ENCODE measurements at regions not wholly inside any gene's neighbourhood (a gene's known extent, or its start where the extent isn't known, plus 50 kb on each side); places are given as distances from the start of the nearest gene placed in this dataset.

- no peaks in the 10 kb centered on the region for H3K36me3 Mint-ChIP-seq (ENCODE audit: insufficient read depth, unreplicated experiment)
- peaks cover 25% of the 10 kb centered on the region for H3K4me1 Mint-ChIP-seq (ENCODE audit: low read depth, unreplicated experiment)
- intact Hi-C loops (cut with micrococcal nuclease; ENCODE audit: unreplicated experiment), result no loop called here
- Histone ChIP-seq H3K36me3 (ENCODE audit: control insufficient read depth, insufficient read depth, low read length) (no peaks in the 10 kb centered on the region), H3K9me3 (no peaks in the 10 kb centered on the region), H3K27me3 (replicated peaks; ENCODE audit: control insufficient read depth, insufficient read depth, low read length) (no peaks in the 10 kb centered on the region), H3K4me1 (peaks cover 5% of the 10 kb centered on the region; the same call in 1 of the 2 replicates), H3K4me3 (ENCODE audit: low read depth, low read length) (no peak overlapping the region)
- ChIA-PET CTCF (no interaction called here), POLR2A (no interaction called here)
- BruUV-seq (replicated peaks), result no TSS peak
- no peak for DNase-seq
- no peaks in the 10 kb centered on the region for H3K9me3 Mint-ChIP-seq (ENCODE audit: unreplicated experiment)
- no peak overlapping the region for H3K4me3 Mint-ChIP-seq (ENCODE audit: unreplicated experiment)
- H3K27ac Mint-ChIP-seq (ENCODE audit: unreplicated experiment), result no peak overlapping the region
- no peaks in the 10 kb centered on the region for H3K27me3 Mint-ChIP-seq (ENCODE audit: insufficient read depth, unreplicated experiment)
- TF ChIP-seq CTCF (IDR thresholded peaks at IDR 0.05; ENCODE audit: insufficient read depth in 1 of 2, low read depth in 1 of 2, low read length in 1 of 2, severe bottlenecking in 1 of 2, unreplicated experiment in 1 of 2), result no peak
Observed at GRCh38 chr9:8262625-8263622, 463.3 kb upstream of the DMAC1 start.

- Histone ChIP-seq H3K36me3 (ENCODE audit: control insufficient read depth, insufficient read depth, low read length) (no peaks in the 10 kb centered on the region), H3K27me3 (replicated peaks; ENCODE audit: control insufficient read depth, insufficient read depth, low read length) (no peaks in the 10 kb centered on the region), H3K9me3 (no peaks in the 10 kb centered on the region), H3K4me1 (peaks cover 5% of the 10 kb centered on the region; the same call in 1 of the 2 replicates), H3K4me3 (ENCODE audit: low read depth, low read length) (no peak overlapping the region)
- Mint-ChIP-seq H3K27ac (ENCODE audit: unreplicated experiment) (peak overlapping the region; percentile 15), H3K27me3 (ENCODE audit: insufficient read depth, unreplicated experiment) (no peaks in the 10 kb centered on the region), H3K36me3 (ENCODE audit: insufficient read depth, unreplicated experiment) (no peaks in the 10 kb centered on the region), H3K9me3 (ENCODE audit: unreplicated experiment) (no peaks in the 10 kb centered on the region), H3K4me3 (ENCODE audit: unreplicated experiment) (no peak overlapping the region), H3K4me1 (ENCODE audit: low read depth, unreplicated experiment) (peaks cover 25% of the 10 kb centered on the region)
- intact Hi-C loops (cut with micrococcal nuclease; ENCODE audit: unreplicated experiment), result no loop called here
- BruUV-seq (replicated peaks), result no TSS peak
- CTCF ChIA-PET, result no interaction called here
- no peak for DNase-seq
- no peak for TF ChIP-seq CTCF (IDR thresholded peaks at IDR 0.05; ENCODE audit: insufficient read depth in 1 of 2, low read depth in 1 of 2, low read length in 1 of 2, severe bottlenecking in 1 of 2, unreplicated experiment in 1 of 2)
- POLR2A ChIA-PET, result no interaction called here
Observed at GRCh38 chr9:8261737-8262136, 462.2 kb upstream of the DMAC1 start.

DNA sequence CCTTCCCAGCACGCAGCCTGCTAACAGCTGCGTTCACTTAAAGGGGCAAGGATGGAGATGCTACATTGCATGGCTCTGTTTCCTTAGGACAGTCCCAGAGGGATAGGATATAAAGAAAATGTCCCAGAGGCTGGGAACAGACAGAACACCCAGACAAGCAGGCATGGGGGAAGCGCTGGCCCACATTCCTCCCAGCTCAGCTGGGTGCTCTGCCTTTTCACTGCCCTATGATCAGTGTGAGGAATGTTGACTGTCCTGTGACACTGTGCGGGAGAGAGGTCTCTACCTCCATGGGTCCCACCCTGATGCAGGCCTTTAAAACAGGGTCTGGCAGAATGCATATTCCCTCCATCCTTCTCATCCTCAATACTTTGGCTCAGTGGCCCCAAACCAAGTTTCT, 459.4 kb upstream of the DMAC1 start:
- H3K9me3 ChIP-seq, result no peaks in the 10 kb centered on the region
- intact Hi-C loops (cut with micrococcal nuclease; ENCODE audit: unreplicated experiment), result no loop called here
- H3K27me3 ChIP-seq (replicated peaks; ENCODE audit: control insufficient read depth, insufficient read depth, low read length), result no peaks in the 10 kb centered on the region
- ChIA-PET POLR2A (no interaction called here), CTCF (no interaction called here)
- Mint-ChIP-seq H3K9me3 (ENCODE audit: unreplicated experiment) (peaks cover 10% of the 10 kb centered on the region), H3K36me3 (ENCODE audit: insufficient read depth, unreplicated experiment) (no peaks in the 10 kb centered on the region), H3K27ac (ENCODE audit: unreplicated experiment) (no peak overlapping the region), H3K4me1 (ENCODE audit: low read depth, unreplicated experiment) (peaks cover 13% of the 10 kb centered on the region), H3K4me3 (ENCODE audit: unreplicated experiment) (no peak overlapping the region), H3K27me3 (ENCODE audit: insufficient read depth, unreplicated experiment) (no peaks in the 10 kb centered on the region)
- no TSS peak for BruUV-seq (replicated peaks)
- no peak for TF ChIP-seq CTCF (IDR thresholded peaks at IDR 0.05; ENCODE audit: insufficient read depth in 1 of 2, low read depth in 1 of 2, low read length in 1 of 2, severe bottlenecking in 1 of 2, unreplicated experiment in 1 of 2)
- H3K4me3 ChIP-seq (ENCODE audit: low read depth, low read length), result no peak overlapping the region
- DNase-seq, result no peak
- no peaks in the 10 kb centered on the region for H3K36me3 ChIP-seq (ENCODE audit: control insufficient read depth, insufficient read depth, low read length)
- H3K4me1 ChIP-seq, result peaks cover 5% of the 10 kb centered on the region; the same call in 1 of the 2 replicates
